T-helper 22 cell (primary cell): ENCODE measurements at regions not wholly inside any gene's neighbourhood (a gene's known extent, or its start where the extent isn't known, plus 50 kb on each side); places are given as distances from the start of the nearest gene placed in this dataset.
"Not testable (repeated sequence)": the region's sequence is repeated elsewhere in the genome, so short reads cannot be mapped to it uniquely, and the experiment has no call there.

Experiments used
- DNase-seq: peaks from one replicate; pipeline ENCODE4 v3.0.0-alpha.2; 2020; ENCODE audit warnings: low read depth

DNA sequence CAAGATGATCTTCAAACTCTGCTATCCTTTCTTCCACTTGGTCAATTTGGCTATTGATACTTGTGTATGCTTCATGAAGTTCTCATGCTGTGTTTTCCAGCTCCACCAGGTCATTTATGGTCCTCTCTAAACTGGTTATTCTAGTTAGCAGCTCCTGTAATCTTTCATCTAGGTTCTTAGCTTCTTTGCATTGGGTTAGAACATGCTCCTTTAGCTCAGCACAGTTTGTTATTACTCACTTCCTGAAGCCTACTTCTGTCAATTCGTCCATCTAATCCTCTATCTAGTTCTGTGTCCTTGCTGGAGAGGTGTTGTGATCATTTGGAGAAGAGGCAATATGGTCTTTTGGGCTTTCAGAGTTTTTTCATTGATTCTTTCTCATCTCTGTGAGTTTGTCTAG is 430.2 kb upstream of the ACVR2A start:
- DNase-seq, result not testable (repeated sequence)

DNA sequence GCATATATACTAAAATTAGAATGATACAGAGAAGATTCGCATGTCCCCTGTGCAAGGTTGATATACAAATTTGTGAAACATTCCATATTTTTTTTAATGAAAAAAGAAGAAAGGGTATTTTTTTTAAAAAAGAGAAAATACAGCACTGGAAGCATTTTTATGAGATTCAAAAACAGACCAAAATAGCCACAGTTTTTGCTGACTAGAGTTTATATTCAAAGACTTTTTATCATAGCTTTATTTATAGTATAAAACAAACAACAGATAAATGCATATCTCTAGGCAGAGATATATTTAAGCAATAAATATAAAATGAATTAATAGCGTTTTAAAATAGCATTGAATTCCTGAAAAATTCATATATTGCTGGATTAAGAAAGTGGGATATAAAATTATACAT is 436.5 kb upstream of the ACVR2A start:
- DNase-seq, result no peak

DNA sequence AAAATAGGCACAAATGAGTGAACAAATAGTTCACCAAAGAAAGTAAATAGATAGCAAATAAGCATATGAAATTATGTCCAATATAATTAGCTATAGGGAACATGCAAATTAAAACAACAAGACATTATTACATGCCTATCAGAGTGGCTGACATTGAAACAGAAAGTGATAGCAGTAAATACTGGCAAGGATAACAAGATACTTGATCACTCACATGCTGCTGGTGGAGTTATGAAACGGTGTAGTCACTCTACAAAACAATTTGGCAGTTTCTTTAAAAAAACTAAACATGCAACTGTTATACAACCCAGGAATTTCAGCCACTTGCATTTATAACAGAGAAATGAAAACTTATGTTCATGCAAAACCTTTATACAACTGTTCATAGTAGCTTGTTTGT is 439.2 kb upstream of the ACVR2A start:
- DNase-seq, result no peak

DNA sequence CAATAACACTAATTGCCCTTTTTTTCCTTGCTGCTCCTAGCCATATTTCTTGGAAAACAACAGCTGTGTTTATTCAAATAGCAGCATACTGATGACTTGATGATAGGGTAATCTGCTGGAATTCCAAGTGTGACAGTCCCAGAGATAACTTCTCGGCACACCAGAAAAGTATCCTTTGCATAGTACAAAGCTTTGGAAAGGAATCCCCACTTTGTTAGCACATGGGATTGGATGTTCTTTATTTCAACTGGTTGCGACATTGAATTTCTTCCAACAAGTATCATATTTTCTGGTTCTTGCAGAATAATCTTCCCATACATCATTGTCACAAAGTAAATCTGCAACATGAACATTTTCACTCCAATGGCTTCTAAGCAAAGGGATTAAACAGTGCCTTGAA is 445.8 kb upstream of the ACVR2A start:
- DNase-seq, result no peak

DNA sequence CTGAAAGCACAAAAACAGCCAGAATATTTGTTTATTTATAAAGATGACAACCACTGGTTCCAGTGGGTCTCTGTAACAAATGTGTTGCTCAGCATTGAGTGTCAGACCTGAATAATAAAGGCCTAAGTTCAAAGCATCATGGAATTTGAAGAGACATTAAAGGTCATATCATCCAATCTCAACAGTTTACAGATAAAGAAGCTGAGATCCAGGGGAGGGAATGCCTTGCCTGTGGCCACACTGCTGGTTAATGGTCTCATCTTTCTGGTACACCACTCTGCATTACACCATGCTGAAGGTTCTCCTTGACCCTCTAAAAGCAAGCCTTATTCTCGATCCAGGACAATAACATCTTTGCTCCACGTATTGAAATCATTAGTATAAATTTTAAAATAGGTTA is 446.5 kb upstream of the ACVR2A start:
- DNase-seq, result no peak

DNA sequence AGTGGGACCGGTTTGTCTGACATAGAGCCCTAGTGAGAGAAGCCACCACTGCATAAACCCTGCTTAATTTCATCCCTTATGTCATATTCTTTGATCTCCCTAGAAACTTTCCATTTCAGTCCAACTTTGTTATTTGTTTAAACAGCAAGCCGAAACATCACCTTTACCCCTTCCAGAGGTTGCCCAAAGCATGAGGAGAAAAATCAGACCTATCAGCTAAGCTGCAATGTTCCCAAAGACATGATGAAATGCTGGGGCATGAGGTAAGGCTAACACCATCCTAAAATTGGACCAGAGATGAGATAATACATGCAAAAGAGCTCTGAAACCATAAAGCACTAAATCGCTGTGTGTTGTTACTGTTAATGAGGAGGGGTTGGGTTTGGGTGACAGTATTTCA is 447.9 kb upstream of the ACVR2A start:
- DNase-seq, result no peak

DNA sequence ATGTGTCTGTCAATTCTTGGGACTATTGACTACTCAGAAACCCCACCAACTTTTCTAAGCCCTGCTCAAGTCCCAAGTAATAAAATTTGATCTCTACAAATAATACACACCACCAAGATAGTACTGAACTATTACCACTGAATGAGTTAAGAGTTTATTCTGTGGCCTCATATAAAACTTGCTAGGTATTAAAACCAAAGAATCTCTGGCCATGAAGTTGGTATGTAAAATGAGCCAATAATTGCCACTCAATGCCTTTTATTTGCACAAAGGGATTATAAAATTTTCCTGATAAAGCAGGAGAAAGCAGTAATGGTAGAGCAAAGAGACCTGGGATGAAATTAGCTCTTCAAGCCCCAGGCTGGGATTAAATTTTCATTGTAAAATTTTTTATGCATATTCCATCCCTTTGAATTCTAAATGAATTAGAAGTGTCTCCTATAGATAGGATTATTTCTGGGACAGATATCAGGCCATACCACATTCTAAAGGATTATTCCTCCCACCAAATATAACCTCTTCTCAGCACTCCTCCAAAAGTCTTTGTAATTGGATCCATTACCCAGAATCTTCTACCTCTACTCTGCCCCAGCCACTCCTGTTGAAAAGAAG is 450.5 kb upstream of the ACVR2A start:
- DNase-seq, result no peak

DNA sequence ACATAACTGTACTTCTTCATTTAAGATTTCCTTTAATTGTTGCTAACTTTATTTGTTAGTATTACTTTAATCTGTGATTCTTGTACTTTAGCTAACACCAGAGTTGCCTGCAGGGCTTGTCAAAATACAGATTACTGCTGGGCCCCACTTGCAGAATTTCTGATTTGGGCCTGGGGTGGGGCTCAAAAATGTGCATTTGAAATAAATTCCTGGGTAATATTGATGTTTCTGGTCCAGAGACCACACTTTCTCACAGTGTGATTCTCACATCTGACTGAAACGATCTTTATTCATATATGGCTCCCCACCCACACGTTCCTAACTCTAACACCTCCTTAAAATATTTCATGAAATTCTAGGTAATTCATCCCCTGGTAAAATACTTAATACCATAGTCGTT is 452.6 kb upstream of the ACVR2A start:
- DNase-seq, result no peak

DNA sequence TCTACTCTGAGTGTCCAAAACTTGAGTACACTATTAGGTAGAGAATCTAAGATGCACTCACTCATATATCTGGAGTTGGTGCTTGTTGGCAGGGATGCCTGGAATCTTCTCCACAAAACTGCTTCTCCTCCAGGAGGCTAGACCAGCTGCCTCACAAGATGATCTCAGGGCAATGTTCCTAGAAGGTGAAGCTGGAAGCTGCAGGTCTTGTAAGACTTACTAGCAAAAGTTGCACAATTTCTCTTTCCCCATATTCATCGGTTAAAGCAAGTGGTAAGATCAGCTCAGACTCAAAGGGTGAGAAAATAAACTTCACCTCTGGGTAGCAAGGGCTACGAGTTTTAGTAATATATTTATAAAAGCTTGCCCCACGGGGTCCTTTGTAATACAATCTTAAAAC is 454.4 kb upstream of the ACVR2A start:
- no peak for DNase-seq

DNA sequence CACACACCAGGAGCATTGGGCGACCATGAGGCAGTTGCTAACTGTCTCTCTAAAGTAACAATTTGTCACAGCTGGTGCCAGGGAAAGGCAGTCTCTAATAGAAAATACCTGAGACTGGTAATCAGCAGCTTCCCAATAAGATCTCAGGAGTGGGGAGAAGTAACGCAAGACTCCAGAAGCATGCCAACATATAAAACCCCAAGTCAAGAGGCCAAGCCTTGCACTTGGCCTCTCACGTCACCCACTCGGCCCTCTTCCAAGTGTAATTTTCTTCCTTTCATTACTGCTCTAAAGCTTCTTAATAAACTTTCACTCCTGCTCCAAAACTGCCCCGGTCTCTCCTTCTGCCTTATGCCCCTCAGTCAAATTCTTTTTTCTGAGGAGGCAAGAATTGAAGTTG is 455.6 kb upstream of the ACVR2A start:
- DNase-seq, result no peak

DNA sequence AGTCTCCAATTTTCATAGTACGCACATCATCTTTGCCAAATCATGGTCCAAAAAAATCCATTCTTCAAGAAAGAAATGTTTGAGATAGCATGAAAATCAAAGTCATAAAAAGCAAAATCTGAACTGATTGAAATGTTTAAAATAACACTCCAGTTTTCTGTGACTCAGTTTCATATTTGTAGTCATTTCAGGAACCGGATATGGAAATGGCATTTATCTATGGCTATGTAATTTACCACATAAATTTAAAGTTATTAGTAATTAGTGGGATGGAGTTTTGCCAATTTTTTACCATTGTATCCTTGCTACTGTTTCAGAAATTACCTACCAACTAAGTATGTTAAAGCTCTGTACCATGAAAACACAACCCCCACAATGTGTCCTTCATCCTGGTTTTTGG is 456.6 kb upstream of the ACVR2A start:
- no peak for DNase-seq

DNA sequence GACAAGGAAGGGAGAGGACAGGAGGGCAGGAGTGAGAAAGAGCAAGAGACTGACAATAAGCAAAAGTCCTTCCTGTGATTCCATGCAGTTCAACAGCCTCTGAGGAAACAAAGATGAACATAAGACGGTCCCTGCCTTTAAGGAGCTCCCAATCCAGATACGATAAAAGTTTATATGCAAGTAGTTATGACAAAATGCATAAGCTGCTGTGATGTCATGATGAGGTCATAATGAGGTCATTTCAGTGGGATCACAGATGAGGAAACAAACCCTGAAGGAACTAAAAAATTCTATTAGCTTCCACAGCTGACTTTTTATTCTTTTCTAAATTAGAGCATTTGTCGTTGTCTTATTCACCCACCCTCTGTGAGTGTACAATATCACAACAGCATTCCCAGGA is 458.5 kb upstream of the ACVR2A start:
- no peak for DNase-seq

DNA sequence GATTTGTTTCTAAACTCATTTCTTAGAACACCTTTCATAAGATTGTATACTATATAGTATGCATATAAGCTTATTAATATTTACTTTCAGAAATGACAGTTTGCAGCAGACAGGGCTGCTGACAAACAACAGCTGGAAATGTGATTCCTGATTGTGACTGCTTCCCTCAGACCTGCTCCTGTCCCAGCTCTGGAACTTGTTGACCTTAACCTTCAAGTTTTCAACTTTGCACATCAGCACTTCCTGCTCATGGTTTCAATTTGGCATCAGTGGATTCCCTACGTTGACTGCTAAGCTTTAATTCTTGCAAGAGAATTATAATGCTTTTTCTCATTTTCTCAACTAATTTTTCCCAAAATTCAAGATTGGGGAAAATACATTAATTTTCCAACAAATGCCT is 459.2 kb upstream of the ACVR2A start:
- DNase-seq, result no peak

DNA sequence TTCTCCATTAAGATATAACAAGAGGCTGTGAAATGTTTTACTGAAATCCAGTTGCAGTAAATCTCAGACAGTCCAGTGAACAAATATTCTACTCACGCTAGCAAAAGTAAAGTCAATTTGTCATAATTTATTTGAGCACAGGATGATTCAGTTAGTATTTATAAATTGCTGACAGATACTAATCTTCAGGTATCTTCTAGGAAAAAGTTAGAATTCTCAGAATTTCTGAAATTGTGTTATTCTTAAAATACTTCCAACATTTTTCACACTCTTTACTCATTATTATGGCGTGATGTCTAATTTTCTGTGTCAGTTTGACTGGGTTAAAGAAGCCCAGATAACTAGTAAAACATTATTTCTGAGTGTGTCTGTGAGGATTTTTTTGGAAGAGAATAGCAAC is 460.2 kb upstream of the ACVR2A start:
- DNase-seq, result no peak

DNA sequence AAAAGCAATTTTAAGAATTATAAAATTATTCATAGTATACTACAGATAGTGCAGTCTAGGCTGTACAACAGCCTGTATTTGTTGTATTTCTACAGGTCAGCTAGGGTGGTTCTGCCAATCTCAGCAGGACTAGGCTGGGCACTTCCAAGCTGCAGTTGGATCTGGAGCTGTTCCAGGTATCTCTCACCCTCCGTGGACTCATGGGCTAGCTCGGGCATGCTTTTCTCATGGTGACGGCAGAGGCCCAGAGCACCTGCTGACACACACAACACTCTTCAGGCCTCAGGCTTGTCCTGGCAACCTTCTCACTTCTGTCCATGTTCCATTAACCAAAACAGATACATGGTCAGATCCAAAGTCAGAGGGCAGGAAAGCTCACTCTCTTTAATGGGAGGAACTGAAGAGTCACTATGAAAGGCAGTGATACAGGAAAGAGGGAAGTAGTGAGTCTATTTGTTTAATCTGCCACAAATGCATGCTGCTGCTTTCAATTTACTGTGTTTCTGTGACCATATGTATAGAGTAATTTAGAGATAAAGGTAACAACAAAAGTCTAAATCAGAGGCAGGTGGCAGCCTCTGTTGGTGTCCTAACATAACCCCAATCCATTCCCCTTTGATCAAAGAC is 462.4 kb upstream of the ACVR2A start:
- no peak for DNase-seq

DNA sequence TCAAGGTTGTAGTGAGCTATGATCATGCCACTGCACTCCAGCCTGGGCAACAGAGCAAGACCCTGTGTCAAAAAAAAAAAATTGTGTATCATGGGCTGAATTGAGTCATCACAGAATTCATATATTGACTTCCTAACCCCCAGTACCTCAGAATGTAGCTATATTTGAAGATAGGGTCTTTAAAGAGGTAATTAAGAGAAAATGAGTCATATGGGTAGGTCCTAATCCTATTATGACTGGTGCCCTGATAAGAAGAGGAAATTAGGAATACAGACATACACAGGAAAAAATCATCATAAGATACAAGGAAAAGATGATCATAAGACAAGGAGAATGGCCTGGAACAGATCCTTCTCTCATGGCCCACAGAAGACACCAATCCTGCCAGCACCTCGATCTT is 466.4 kb upstream of the ACVR2A start:
- DNase-seq, result no peak

DNA sequence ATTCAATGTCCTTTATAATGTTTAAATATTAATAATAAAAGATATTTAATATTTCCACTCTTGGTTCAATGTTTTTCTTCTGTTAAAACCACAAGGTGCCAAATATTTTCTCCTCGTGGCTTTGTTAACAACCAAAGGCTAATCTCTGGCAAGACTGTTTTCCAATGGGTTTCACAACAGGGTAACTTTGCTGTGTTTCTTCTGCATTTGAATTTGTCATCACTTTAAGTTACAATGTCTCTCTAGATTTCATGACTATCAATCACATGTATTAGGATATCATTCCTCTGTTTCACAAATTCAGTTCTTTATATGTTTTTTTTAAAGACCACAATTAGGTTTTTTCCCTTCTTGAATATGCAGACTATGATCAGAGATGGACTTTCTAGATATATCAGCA is 469.8 kb upstream of the ACVR2A start:
- DNase-seq, result no peak

DNA sequence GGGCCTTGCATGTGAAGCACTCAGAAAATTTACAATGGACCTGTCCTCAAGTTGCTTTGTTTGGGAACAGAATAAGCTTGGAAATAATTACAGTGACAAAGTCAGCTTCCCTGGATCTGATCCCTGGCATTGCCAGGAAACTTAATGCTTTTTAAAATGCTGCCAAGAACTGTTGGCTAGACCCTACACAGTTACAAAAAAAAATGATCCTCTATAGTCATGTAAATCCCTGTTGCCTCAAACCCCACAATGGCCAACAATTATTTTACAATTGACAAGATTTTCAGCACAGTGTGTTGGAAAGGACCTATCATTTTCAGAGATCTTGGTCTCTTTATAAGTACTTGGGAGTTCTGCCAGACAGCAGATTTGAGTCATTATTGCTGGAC is 470.4 kb upstream of the ACVR2A start:
- no peak for DNase-seq

DNA sequence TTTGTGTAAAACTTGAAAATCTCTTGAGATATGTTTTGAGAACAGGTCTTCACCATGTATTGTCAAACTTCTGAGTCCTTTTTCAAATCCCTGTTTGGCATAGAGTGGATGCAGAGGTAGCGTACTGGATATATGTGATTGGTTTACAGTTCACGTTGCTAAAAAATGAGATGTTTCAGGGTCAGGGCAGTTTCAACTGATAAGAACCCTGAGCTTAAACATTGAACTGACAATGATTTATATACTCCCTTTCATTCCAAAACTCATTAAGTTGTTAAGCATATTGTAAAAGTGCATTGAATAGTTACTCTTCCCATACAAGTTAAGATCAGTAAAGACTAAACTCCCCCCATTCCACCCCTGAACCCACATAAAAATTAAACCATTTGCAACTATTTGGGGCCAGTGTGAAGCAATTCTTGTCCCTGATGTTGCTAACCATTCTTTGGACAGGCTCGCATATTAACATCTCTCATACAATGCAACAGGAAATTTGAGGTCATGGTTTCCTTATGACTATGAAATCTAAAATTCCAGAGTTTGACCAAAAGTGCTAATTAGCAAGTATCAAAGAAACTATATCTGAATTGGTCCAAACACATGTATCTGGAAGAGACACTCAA is 470.9 kb upstream of the ACVR2A start:
- DNase-seq, result no peak

DNA sequence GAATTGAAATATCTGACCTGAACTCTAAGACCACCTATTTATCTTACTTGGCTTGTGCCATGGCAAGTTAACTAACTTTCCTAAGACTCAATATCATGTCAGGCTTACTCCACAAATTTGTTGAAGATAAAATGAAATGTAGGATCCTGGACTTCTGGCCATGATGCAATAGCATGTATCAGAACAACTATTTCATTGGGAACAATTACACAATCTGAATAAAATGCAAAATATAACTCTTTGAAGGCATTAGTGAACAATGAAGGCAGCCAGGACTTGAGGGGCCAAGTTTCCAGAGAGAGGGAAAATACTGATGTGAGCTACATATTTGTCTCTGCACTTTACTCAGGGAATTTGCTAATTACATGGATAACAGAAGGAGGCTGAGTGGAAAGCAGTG is 476.5 kb upstream of the ACVR2A start:
- no peak for DNase-seq

DNA sequence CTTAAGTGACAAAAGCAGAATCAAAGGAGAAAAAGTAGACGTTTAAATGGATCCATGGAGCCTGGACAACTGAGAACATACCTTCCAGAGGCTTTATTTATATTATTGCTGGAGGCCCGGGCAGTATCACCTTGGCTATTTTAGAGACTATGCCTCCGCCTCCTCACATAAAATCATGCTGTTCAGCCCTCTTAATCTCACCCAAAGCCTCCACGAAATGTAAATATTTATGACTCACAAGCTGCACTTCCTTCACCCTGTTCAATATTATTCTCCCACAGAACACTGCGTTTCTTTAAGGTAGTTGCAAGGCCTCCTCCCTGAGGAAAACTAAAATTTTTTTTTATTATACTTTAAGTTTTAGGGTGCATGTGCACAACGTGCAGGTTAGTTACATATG is 478.6 kb upstream of the ACVR2A start:
- DNase-seq, result no peak

DNA sequence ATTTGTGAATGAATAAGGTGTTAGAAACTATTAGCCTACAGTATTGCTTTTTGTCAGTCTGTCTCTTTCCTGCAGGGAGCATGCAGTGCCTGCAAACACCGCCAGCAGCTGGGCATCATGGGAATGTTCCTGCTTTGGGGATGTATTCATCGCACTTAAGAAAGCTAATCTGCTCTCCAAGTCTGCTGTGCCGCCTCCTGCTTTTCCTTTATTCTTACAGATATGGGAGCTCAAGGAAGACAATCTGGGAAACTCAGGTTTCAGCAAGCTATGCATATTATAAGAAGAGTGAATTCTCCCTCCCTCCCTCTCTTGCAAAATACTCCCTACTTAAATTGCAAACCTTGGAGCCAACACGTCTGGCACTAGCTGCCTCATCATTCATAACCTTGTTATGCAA is 479.2 kb upstream of the ACVR2A start:
- DNase-seq, result no peak

DNA sequence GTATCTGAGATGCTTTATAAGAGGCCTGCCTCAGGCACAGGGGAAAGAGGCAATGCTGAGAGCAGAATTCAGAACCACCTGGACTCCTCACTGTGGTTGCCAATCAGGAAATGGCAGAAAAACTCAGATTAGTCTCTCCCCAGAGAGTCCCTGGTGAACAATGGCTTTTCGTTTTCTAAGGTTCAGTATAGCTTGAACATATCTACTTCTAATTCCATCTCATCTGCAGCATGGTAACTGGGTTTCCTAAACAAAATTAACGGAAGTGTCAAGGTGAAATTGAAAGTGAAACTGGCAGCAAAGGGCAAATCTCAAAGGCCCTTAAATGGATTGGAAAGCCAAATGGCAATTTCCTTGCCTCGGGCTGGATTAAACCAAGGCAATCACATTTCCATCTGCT is 480.2 kb upstream of the ACVR2A start:
- no peak for DNase-seq

DNA sequence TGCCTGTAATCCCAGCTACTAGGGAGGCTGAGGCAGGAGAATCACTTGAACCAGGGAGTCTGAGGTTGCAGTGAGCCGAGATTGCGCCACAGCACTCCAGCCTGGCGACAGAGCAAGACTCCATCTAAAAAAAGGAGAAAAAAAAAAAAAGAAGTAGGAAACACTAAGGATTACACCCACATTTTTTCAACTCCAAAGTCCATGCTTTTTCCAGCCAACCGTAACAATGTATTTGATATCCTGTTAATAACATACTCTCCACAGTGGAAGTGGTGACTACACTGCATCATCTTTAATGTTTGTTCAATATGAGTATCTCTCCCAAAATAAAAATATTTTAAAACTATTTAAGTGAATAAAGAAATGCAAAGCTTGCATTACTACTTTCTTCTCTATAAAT is 481.6 kb upstream of the ACVR2A start:
- no peak for DNase-seq
